Keratinocyte (primary cell): ENCODE measurements at regions not wholly inside any gene's neighbourhood (a gene's known extent, or its start where the extent isn't known, plus 50 kb on each side); places are given as distances from the start of the nearest gene placed in this dataset.

Source experiments
- EZH2 ChIP-seq: IDR thresholded peaks from one replicate; pipeline ENCODE4 v1.6.1; 2012; ENCODE audit warnings: inconsistent platforms, mild to moderate bottlenecking, low read length, moderate library complexity
- TF ChIP-seq, protein P1 (sequence below), 3 experiments: IDR thresholded peaks in 1 of 3; conservative IDR thresholded peaks in 1 of 3; optimal IDR thresholded peaks in 1 of 3; 2 replicates in 2 of 3; 3 replicates in 1 of 3; pipeline versions ENCODE3 to v1.5.1; 2011; ENCODE audit warnings: low read length in 3 of 3, mild to moderate bottlenecking in 3 of 3, moderate library complexity in 2 of 3, control low read depth in 1 of 3, inconsistent platforms in 1 of 3; ENCODE audit not compliant: insufficient read depth in 2 of 3; ENCODE audit errors: extremely low read depth in 1 of 3

DNA sequence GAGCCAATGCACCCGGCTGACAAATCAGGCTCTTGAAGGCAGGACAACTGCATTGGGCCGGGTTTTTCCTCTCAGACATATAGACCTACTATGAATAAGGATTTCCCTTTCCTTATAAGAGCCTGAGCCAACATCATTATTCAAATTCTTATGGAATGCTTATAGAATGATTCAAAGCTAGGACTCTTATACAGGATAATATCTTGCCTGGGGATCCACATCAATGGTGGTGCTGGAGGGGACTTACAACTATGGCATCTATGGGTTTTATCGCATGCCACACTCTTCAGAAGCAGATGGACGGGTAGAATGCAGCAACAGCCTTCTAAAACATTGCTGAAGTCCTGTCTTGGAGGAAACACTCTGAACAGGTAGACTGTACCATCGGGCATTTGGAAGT lies 296.8 kb upstream of the KYNU start:
- TF ChIP-seq, protein P1, sequence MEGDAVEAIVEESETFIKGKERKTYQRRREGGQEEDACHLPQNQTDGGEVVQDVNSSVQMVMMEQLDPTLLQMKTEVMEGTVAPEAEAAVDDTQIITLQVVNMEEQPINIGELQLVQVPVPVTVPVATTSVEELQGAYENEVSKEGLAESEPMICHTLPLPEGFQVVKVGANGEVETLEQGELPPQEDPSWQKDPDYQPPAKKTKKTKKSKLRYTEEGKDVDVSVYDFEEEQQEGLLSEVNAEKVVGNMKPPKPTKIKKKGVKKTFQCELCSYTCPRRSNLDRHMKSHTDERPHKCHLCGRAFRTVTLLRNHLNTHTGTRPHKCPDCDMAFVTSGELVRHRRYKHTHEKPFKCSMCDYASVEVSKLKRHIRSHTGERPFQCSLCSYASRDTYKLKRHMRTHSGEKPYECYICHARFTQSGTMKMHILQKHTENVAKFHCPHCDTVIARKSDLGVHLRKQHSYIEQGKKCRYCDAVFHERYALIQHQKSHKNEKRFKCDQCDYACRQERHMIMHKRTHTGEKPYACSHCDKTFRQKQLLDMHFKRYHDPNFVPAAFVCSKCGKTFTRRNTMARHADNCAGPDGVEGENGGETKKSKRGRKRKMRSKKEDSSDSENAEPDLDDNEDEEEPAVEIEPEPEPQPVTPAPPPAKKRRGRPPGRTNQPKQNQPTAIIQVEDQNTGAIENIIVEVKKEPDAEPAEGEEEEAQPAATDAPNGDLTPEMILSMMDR (optimal IDR thresholded peaks at IDR 0.05 in 1 of 3, IDR thresholded peaks at IDR 0.05 in 1 of 3, conservative IDR thresholded peaks at IDR 0.05 in 1 of 3; ENCODE audit: extremely low read depth in 1 of 3, insufficient read depth in 2 of 3, low read length in 3 of 3): no peak
- no peak for TF ChIP-seq EZH2
